Adrenal gland (tissue), 9 donors: ENCODE measurements at regions not wholly inside any gene's neighbourhood (a gene's known extent, or its start where the extent isn't known, plus 50 kb on each side); places are given as distances from the start of the nearest gene placed in this dataset.

Experiments
- DNase-seq, 7 donors: peaks; one replicate each; pipeline ENCODE4 v3.0.0-alpha.2; 2019 to 2020
- H3K27ac ChIP-seq, 5 donors: fragments of 200-600 bp; sonication (generic) in 4 of 5; 1 replicate in 3 of 5; 2 replicates in 2 of 5; pipeline versions ENCODE4 v1.5.1 to v1.8.0; 2016 to 2020; ENCODE audit warnings: mild to moderate bottlenecking in 1 of 5
- H3K27me3 ChIP-seq: fragments of 200-600 bp; 2 replicates; pipeline ENCODE4 v1.8.0; 2021
- H3K36me3 ChIP-seq, 2 donors: fragments of 200-600 bp; replicated peaks in 1 of 2; 1 replicate in 1 of 2; 2 replicates in 1 of 2; pipeline versions ENCODE4 v1.5.1 to v1.8.0; 2018 to 2022
- H3K4me1 ChIP-seq, 2 donors: fragments of 200-600 bp; replicated peaks in 1 of 2; 1 replicate in 1 of 2; 2 replicates in 1 of 2; pipeline versions ENCODE4 v1.5.1 to v1.8.0; 2018 to 2021
- H3K4me3 ChIP-seq, 4 donors: fragments of 200-600 bp; sonication (generic) in 3 of 4; one replicate each; pipeline ENCODE4 v1.5.1; 2016 to 2018
- H3K9me3 ChIP-seq, 3 donors: fragments of 200-600 bp; sonication (generic) in 1 of 3; replicated peaks in 1 of 3; 1 replicate in 2 of 3; 2 replicates in 1 of 3; pipeline versions ENCODE4 v1.5.1 to v1.8.0; 2016 to 2021
- POLR2A ChIP-seq, 2 donors: fragments of 450-650 bp; IDR thresholded peaks; one replicate each; pipeline ENCODE4 v1.6.1; 2017; ENCODE audit warnings: antibody characterized with exemption in 2 of 2, mild to moderate bottlenecking in 2 of 2, moderate library complexity in 1 of 2
- WGBS, 4 donors: extraction: QIAGEN DNeasy Blood & Tissue Kit in 2 of 4; methylation state at CpG; one replicate each; pipeline versions ENCODE4 v1.1.5 to v1.1.7; 2013 to 2017; 5-methylcytosine and 5-hydroxymethylcytosine counted together
- intact Hi-C, 2 donors: fragments of 100-400 bp; cut with DNase I; formaldehyde crosslinking; loops; one replicate each; pipeline versions ENCODE4 v1.14.1 to v1.15.0; 2022 to 2023
- TF ChIP-seq, protein P1 (sequence below), 6 experiments: fragments of 450-650 bp in 4 of 6; fragments of 200-600 bp in 2 of 6; sonication (generic) in 1 of 6; IDR thresholded peaks; 1 replicate in 5 of 6; 2 replicates in 1 of 6; pipeline versions ENCODE4 v1.5.1 to v1.8.0; 2016 to 2021; ENCODE audit warnings: antibody characterized with exemption in 6 of 6, mild to moderate bottlenecking in 2 of 6, moderate library complexity in 1 of 6
- donor health status: healthy with polysubstance abuse.
- donor health status: Bipolar disorder and iron deficiency.
- donor health status: DM: yes; HTN: yes; CAD: no.
- donor health status: DM: no; HTN: no; CAD: no.
- donor health status: DM: no; HTN: no; CAD: no.

DNA sequence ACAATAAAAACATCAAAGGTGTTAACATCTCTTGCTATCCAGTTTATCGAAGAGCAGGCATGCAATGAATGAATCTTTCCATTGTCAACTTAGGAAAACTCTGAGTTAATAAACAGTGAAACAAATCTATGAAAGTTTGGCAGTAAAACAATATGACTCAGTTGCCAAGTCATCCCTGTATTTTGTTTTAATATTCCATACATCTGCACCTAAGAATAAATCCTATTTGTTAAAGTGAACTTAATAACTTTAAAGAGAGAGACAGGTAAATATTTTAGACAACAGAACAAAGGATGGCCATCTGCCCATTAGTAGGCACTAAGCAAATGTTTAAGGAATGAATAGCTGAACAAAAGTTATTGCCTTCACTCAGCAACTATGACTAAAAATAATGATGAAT, 700.5 kb upstream of the CELF2 start:
- Histone ChIP-seq H3K9me3 (no peaks in the 10 kb centered on the region), H3K27ac (no peak overlapping the region), H3K27me3 (no peaks in the 10 kb centered on the region), H3K4me3 (no peak overlapping the region), H3K36me3 (no peaks in the 10 kb centered on the region), H3K4me1 (no peaks in the 10 kb centered on the region)
- DNase-seq: no peak
- WGBS, 4 donors: 77 to 89% (median 80%) methylated on average over 1 of the region's 1 CpG
- intact Hi-C loops: no loop called here
- no peak for TF ChIP-seq POLR2A (IDR thresholded peaks at IDR 0.05)
- TF ChIP-seq, protein P1, sequence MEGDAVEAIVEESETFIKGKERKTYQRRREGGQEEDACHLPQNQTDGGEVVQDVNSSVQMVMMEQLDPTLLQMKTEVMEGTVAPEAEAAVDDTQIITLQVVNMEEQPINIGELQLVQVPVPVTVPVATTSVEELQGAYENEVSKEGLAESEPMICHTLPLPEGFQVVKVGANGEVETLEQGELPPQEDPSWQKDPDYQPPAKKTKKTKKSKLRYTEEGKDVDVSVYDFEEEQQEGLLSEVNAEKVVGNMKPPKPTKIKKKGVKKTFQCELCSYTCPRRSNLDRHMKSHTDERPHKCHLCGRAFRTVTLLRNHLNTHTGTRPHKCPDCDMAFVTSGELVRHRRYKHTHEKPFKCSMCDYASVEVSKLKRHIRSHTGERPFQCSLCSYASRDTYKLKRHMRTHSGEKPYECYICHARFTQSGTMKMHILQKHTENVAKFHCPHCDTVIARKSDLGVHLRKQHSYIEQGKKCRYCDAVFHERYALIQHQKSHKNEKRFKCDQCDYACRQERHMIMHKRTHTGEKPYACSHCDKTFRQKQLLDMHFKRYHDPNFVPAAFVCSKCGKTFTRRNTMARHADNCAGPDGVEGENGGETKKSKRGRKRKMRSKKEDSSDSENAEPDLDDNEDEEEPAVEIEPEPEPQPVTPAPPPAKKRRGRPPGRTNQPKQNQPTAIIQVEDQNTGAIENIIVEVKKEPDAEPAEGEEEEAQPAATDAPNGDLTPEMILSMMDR (IDR thresholded peaks at IDR 0.05): no peak

DNA sequence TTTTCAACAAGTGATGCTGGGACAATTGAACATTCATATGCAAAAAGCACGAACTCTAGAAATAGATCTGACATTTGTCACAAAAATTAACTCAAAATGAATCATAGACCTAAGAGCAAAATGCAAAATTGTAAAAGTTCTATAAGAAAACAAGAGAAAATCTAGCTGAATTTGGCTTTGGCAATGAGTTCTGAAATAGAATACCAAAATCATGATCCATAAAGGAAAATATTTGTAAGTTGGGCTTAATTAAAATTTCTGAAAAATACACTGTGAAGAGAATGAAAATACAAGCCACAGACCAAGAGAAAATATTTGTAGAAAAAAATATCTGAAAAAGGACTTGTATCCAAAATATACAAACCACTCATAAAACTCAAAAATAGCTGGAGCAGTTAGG, 698.8 kb upstream of the CELF2 start:
- Histone ChIP-seq H3K36me3 (no peaks in the 10 kb centered on the region), H3K4me3 (no peak overlapping the region), H3K4me1 (no peaks in the 10 kb centered on the region), H3K27ac (no peak overlapping the region), H3K27me3 (no peaks in the 10 kb centered on the region), H3K9me3 (no peaks in the 10 kb centered on the region)
- intact Hi-C loops: no loop called here
- TF ChIP-seq, protein P1 (IDR thresholded peaks at IDR 0.05): no peak
- TF ChIP-seq POLR2A (IDR thresholded peaks at IDR 0.05): no peak
- WGBS, 4 donors: 67 to 82% (median 76%) methylated on average over 1 of the region's 1 CpG
- DNase-seq: no peak

DNA sequence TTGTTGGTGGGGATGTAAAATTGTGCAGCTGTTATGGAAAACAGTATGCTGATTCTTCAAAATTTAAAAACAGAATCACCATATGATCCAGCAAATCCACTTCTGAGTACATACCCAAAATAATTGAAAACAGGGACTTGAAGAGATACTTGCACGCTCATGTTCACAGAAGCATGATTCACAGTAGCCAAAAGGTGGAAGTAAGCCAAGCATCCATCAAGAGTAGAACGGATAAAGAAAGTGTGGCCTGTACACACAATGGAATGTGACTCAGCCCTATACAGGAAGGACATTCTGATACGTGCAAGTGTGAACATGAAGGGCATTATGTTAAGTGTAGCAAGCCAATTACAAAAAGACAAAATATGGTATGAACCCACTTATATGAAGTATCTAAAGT, 696.7 kb upstream of the CELF2 start:
- WGBS, 4 donors: 40 to 52% (median 47%) methylated on average over 3 of the region's 3 CpGs
- Histone ChIP-seq H3K4me1 (no peaks in the 10 kb centered on the region), H3K4me3 (no peak overlapping the region), H3K27ac (no peak overlapping the region), H3K27me3 (no peaks in the 10 kb centered on the region), H3K9me3 (no peaks in the 10 kb centered on the region), H3K36me3 (no peaks in the 10 kb centered on the region)
- DNase-seq: no peak
- intact Hi-C loops: no loop called here
- TF ChIP-seq, protein P1 (IDR thresholded peaks at IDR 0.05): no peak
- no peak for TF ChIP-seq POLR2A (IDR thresholded peaks at IDR 0.05)

DNA sequence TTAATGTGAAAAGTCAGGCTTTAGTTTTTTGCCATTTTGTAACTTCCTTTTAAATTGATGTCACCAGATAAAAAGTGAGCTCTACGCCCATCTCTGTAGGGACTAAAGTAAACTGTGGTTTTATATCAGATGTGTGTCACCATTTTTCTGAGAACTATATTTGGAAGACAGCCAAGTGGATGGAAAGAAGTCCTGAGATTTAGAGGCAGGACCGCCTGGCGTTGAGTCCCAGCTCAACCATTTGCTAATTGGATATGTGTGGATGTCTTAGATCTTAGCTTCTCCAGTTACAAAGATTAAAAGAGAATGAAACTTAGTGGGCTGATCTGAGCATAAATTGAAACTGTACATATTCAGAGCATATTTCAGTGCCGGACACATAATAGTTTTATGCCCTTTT, 691.6 kb upstream of the CELF2 start:
- intact Hi-C loops: no loop called here
- Histone ChIP-seq H3K27me3 (no peaks in the 10 kb centered on the region), H3K9me3 (no peaks in the 10 kb centered on the region), H3K4me1 (no peaks in the 10 kb centered on the region), H3K4me3 (no peak overlapping the region), H3K27ac (no peak overlapping the region), H3K36me3 (no peaks in the 10 kb centered on the region)
- DNase-seq: no peak
- TF ChIP-seq, protein P1 (IDR thresholded peaks at IDR 0.05): no peak
- TF ChIP-seq POLR2A (IDR thresholded peaks at IDR 0.05): no peak
- 62 to 75% (median 69%) methylated on average over 4 of the region's 4 CpGs for WGBS, 4 donors
